DND-41 (cell line): ENCODE measurements at regions not wholly inside any gene's neighbourhood (a gene's known extent, or its start where the extent isn't known, plus 50 kb on each side); places are given as distances from the start of the nearest gene placed in this dataset.

Experiments used
- CTCF ChIP-seq: IDR thresholded peaks from 2 replicates; pipeline ENCODE4 v1.5.1; 2012; ENCODE audit warnings: borderline replicate concordance, low read length, moderate library complexity, mild to moderate bottlenecking; ENCODE audit not compliant: poor library complexity, severe bottlenecking; ENCODE audit errors: extremely low read depth
- EZH2 ChIP-seq: IDR thresholded peaks from 3 replicates; pipeline ENCODE4 v1.6.1; 2012; ENCODE audit warnings: borderline replicate concordance, low read depth, mild to moderate bottlenecking, moderate library complexity, low read length, inconsistent platforms; ENCODE audit not compliant: severe bottlenecking

GRCh38 chr15:79535536-79535935, 103.4 kb downstream of the MINAR1 start:
- TF ChIP-seq CTCF = no peak
- TF ChIP-seq EZH2 = no peak
